ENCODE measurements at regions not wholly inside any gene's neighbourhood (a gene's known extent, or its start where the extent isn't known, plus 50 kb on each side); places are given as distances from the start of the nearest gene placed in this dataset.

DNA sequence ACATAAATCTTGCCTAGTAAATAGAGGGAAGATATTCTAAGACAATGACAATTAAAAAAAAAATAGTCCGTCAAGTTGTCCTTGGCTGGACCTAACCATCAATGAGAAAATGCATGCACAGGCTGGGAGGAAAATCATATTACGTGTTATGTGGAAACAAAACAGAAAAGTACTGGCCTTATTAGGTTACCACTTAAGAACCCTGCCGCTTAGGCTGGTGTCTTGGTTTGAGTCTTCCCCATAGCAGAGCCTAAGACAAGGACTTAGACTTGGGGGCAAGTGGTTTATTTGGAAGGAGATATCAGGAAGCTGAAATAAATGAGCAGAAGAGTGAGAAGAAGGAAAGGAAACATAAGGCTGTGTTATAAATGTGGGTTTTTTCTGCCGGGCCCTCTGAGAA is 186.4 kb downstream of the MRPL39 start:
- Histone ChIP-seq H3K27me3 (ENCODE audit: control insufficient read depth, insufficient read depth, low read length) (no peaks in the 10 kb centered on the region), H3K9ac (ENCODE audit: low read depth, low read length) (no peak overlapping the region), H3K4me1 (ENCODE audit: control insufficient read depth, insufficient read depth, low read length) (no peaks in the 10 kb centered on the region), H3K9me3 (ENCODE audit: control insufficient read depth, insufficient read depth, low read length) (no peaks in the 10 kb centered on the region), H3K4me3 (ENCODE audit: low read depth, low read length) (no peak overlapping the region), H3K36me3 (ENCODE audit: control insufficient read depth, insufficient read depth, low read length) (no peaks in the 10 kb centered on the region)

DNA sequence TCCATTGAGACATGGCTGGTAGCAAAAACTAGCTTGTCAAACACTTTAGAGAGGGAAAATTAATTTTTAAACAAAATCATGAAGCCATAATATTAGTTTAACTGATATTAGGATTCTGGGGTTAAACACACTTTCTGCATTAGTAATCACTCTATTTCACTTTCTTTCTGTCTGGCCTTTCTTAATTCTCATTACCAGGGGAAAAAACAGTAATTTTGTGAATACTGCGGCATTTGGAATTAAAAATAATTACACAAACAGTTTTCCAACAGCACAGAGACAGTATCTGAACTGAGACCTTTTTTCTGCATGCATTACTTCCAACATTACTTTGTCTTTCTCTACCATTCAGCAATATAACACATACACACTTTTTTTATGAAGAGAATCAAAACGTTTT is 190.6 kb downstream of the MRPL39 start:
- no peak overlapping the region for H3K9ac ChIP-seq (ENCODE audit: low read depth, low read length)
- no peaks in the 10 kb centered on the region for H3K9me3 ChIP-seq (ENCODE audit: control insufficient read depth, insufficient read depth, low read length)
- H3K27me3 ChIP-seq (ENCODE audit: control insufficient read depth, insufficient read depth, low read length), result no peaks in the 10 kb centered on the region
- no peaks in the 10 kb centered on the region for H3K36me3 ChIP-seq (ENCODE audit: control insufficient read depth, insufficient read depth, low read length)
- no peaks in the 10 kb centered on the region for H3K4me1 ChIP-seq (ENCODE audit: control insufficient read depth, insufficient read depth, low read length)
- H3K4me3 ChIP-seq (ENCODE audit: low read depth, low read length), result no peak overlapping the region

DNA sequence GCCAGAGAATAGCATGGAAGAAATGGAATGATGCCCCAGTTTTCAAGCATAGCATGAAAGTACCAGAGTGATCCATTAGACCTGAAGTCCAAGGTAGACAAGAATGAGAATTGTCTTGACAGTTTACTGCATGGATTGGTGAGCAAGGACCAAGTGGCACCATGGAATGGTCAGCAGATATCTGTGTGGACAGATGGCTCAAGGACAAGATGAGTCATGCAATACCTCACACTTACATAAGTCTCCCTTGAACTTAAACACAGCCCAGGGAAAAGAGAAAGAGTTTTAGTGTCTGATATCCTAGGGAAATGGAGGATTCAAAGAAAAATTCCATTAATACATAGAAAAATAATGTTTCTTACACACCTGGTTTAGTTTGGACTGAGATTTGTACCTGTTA is 195.2 kb downstream of the MRPL39 start:
- H3K9me3 ChIP-seq (ENCODE audit: control insufficient read depth, insufficient read depth, low read length), result no peaks in the 10 kb centered on the region
- H3K9ac ChIP-seq (ENCODE audit: low read depth, low read length), result no peak overlapping the region
- no peaks in the 10 kb centered on the region for H3K36me3 ChIP-seq (ENCODE audit: control insufficient read depth, insufficient read depth, low read length)
- no peaks in the 10 kb centered on the region for H3K27me3 ChIP-seq (ENCODE audit: control insufficient read depth, insufficient read depth, low read length)
- no peak overlapping the region for H3K4me3 ChIP-seq (ENCODE audit: low read depth, low read length)
- no peaks in the 10 kb centered on the region for H3K4me1 ChIP-seq (ENCODE audit: control insufficient read depth, insufficient read depth, low read length)

DNA sequence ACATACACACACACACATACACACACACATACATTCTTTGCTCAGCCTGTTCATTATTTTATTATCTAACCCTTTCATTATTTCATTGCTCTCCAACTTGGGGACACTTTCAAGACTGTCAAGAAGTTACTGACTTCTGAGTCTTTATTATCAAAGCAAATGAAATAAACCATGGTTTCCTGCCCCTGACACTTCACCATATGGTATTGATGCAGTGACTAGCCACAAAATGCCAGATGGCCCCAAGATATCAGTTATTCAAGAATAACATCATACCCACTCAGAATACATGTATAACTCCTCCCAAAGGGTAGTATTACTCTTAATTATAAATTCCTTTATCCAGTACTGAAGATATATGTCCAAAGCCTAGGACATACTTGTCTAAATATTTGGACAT is 197.3 kb downstream of the MRPL39 start:
- Histone ChIP-seq H3K4me1 (ENCODE audit: control insufficient read depth, insufficient read depth, low read length) (no peaks in the 10 kb centered on the region), H3K9me3 (ENCODE audit: control insufficient read depth, insufficient read depth, low read length) (no peaks in the 10 kb centered on the region), H3K9ac (ENCODE audit: low read depth, low read length) (no peak overlapping the region), H3K27me3 (ENCODE audit: control insufficient read depth, insufficient read depth, low read length) (no peaks in the 10 kb centered on the region), H3K4me3 (ENCODE audit: low read depth, low read length) (no peak overlapping the region), H3K36me3 (ENCODE audit: control insufficient read depth, insufficient read depth, low read length) (no peaks in the 10 kb centered on the region)

DNA sequence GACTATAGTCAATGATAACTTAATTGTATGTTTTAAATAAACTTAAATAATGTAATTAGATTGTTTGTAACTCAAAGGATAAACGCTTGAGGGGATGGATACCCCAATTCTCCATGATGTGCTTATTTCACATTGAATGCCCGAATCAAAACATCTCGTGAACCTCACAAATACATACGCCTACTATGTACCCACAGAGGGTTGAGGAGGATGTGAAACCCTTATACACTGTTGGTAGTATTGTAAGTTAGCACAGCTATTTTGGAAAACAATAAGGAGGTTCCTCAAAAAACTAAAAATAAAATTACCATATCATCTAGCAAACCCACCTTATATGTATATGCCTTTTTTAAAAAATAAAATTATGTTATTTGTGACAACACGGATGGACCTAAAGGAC is 198.6 kb downstream of the MRPL39 start:
- H3K36me3 ChIP-seq (ENCODE audit: control insufficient read depth, insufficient read depth, low read length), result no peaks in the 10 kb centered on the region
- no peaks in the 10 kb centered on the region for H3K9me3 ChIP-seq (ENCODE audit: control insufficient read depth, insufficient read depth, low read length)
- no peak overlapping the region for H3K4me3 ChIP-seq (ENCODE audit: low read depth, low read length)
- no peaks in the 10 kb centered on the region for H3K27me3 ChIP-seq (ENCODE audit: control insufficient read depth, insufficient read depth, low read length)
- H3K9ac ChIP-seq (ENCODE audit: low read depth, low read length), result no peak overlapping the region
- H3K4me1 ChIP-seq (ENCODE audit: control insufficient read depth, insufficient read depth, low read length), result no peaks in the 10 kb centered on the region

DNA sequence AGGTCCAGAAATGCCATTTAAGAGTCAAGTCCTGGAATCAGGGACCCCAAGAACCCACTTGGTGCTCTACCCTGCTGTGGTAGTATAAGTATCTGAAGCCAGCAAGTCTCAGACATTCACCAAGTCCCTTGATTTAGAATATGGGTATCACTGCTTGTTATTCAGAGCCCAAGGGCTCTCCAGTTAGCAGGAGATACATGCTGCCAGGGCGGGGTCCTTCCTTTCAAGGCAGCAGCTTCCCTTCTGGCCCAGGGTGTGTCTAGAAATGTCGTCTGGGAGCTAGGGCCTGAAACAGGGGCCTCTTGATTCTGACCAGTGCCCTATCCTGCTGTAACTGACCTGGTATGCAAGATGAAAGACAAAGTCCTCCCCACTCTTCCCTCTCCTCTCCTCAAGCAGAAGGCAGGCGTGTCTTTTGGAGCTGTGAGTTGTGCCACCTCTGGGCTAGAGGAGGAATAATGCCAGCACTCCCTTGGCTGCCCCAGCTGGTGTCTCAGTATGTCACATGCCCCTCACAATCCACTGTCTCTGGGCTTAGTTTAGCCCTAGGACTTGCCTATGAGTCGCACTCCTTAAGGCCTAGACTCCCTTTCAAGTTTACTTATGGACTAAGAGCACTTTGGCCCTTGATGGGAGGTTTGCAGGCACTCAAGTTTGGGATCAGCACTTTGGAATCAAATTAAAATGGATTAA is 200.2 kb downstream of the MRPL39 start:
- no peaks in the 10 kb centered on the region for H3K27me3 ChIP-seq (ENCODE audit: control insufficient read depth, insufficient read depth, low read length)
- H3K36me3 ChIP-seq (ENCODE audit: control insufficient read depth, insufficient read depth, low read length), result no peaks in the 10 kb centered on the region
- H3K9ac ChIP-seq (ENCODE audit: low read depth, low read length), result no peak overlapping the region
- H3K4me3 ChIP-seq (ENCODE audit: low read depth, low read length), result no peak overlapping the region
- H3K9me3 ChIP-seq (ENCODE audit: control insufficient read depth, insufficient read depth, low read length), result no peaks in the 10 kb centered on the region
- no peaks in the 10 kb centered on the region for H3K4me1 ChIP-seq (ENCODE audit: control insufficient read depth, insufficient read depth, low read length)

DNA sequence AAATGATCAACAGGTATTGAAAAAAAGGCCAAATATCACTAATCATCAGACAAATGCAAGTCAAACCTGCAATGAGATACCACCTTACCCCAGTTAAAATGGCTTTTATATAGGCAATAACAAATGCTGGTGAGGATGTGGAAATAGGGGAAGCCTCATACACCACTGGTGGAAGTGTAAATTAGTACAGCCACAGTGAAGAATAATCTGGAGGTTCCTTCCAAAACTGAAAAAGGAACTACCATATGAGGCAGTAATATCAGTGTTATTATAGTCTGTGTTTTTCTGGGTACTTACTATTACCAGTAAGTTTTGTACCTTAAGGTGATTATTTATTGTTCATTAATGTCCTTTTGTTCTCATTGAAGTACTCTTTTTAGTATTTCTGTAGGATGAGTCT is 201.3 kb downstream of the MRPL39 start:
- Histone ChIP-seq H3K9me3 (ENCODE audit: control insufficient read depth, insufficient read depth, low read length) (no peaks in the 10 kb centered on the region), H3K36me3 (ENCODE audit: control insufficient read depth, insufficient read depth, low read length) (no peaks in the 10 kb centered on the region), H3K27me3 (ENCODE audit: control insufficient read depth, insufficient read depth, low read length) (no peaks in the 10 kb centered on the region), H3K4me3 (ENCODE audit: low read depth, low read length) (no peak overlapping the region), H3K4me1 (ENCODE audit: control insufficient read depth, insufficient read depth, low read length) (no peaks in the 10 kb centered on the region), H3K9ac (ENCODE audit: low read depth, low read length) (no peak overlapping the region)

DNA sequence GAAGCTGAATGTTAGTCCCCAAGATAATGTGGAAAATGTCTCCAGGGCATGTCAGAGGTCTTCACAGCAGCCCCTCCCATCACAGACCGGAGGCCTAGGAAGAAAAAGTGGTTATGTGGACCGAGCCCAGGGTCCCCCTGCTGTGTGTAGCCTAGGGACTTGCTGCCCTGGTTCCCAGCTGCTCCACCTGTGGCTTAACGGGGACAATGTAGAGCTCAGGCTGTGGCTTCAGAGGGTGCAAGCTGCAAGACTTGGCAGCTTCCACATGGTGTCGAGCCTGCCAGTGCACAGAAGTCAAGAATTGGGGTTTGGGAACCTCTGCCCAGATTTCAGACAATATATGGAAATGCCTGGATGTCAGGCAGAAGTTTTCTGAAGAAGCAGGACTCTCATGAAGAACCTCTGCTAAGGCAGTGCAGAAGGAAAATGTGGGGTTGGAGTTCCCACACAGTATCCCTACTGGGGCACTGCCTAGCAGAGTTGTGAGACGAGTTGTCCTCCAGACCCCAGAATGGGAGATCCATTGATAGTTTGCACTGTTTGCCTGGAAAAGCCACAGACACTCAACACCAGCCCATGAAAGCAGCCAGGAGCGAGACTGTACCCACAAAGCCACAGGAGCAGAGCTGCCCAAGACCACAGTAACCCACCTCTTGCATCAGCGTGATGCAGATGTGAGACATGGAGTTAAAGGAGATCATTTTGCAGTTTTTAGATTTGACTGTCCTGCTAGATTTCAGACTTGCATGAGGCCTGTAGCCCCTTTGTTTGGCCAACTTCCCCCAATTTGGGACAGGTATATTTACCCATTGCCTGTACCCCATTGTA is 204.9 kb downstream of the MRPL39 start:
- no peak overlapping the region for H3K4me3 ChIP-seq (ENCODE audit: low read depth, low read length)
- no peaks in the 10 kb centered on the region for H3K27me3 ChIP-seq (ENCODE audit: control insufficient read depth, insufficient read depth, low read length)
- no peaks in the 10 kb centered on the region for H3K9me3 ChIP-seq (ENCODE audit: control insufficient read depth, insufficient read depth, low read length)
- no peaks in the 10 kb centered on the region for H3K36me3 ChIP-seq (ENCODE audit: control insufficient read depth, insufficient read depth, low read length)
- no peak overlapping the region for H3K9ac ChIP-seq (ENCODE audit: low read depth, low read length)
- no peaks in the 10 kb centered on the region for H3K4me1 ChIP-seq (ENCODE audit: control insufficient read depth, insufficient read depth, low read length)

DNA sequence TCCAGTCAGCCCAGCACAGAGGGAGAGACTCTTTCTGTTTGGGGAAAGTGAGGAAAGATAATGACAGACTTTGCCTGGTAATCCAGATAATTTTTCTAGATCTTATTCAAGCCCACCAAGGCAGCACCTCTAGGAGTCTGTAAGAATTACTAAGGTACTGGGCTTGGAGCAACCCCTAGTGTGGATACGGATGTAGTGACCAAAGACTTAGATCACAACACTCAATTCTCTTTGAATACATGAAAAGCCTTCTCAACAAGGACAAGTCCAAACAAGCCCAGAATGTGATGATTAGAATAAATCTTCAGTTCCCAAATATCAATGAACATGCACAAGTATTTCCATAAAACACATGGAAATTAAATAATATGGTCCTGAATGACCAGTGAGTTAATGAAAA is 206.9 kb downstream of the MRPL39 start:
- no peaks in the 10 kb centered on the region for H3K27me3 ChIP-seq (ENCODE audit: control insufficient read depth, insufficient read depth, low read length)
- no peaks in the 10 kb centered on the region for H3K36me3 ChIP-seq (ENCODE audit: control insufficient read depth, insufficient read depth, low read length)
- no peaks in the 10 kb centered on the region for H3K4me1 ChIP-seq (ENCODE audit: control insufficient read depth, insufficient read depth, low read length)
- H3K9me3 ChIP-seq (ENCODE audit: control insufficient read depth, insufficient read depth, low read length), result no peaks in the 10 kb centered on the region
- no peak overlapping the region for H3K4me3 ChIP-seq (ENCODE audit: low read depth, low read length)
- no peak overlapping the region for H3K9ac ChIP-seq (ENCODE audit: low read depth, low read length)

DNA sequence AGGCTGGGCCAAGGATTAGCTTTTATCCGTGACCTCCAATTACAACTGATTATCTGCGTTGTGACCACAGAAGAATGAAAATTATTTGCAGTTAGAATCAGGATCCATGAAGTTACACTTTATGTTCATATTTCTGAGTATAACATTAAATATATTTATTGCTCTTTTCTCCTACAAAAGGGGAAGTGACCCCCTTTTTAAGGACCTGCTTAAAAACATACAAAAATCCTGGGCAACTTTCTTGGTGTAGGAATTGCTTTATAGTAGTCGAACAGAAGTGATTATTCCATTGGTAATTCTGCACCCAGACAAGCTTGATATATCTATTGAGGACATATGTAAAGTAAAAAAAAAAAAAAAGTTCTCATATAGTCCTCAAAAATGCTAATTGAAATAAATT is 208.7 kb downstream of the MRPL39 start:
- H3K4me3 ChIP-seq (ENCODE audit: low read depth, low read length), result no peak overlapping the region
- no peaks in the 10 kb centered on the region for H3K4me1 ChIP-seq (ENCODE audit: control insufficient read depth, insufficient read depth, low read length)
- H3K27me3 ChIP-seq (ENCODE audit: control insufficient read depth, insufficient read depth, low read length), result no peaks in the 10 kb centered on the region
- H3K9ac ChIP-seq (ENCODE audit: low read depth, low read length), result no peak overlapping the region
- no peaks in the 10 kb centered on the region for H3K9me3 ChIP-seq (ENCODE audit: control insufficient read depth, insufficient read depth, low read length)
- H3K36me3 ChIP-seq (ENCODE audit: control insufficient read depth, insufficient read depth, low read length), result no peaks in the 10 kb centered on the region

DNA sequence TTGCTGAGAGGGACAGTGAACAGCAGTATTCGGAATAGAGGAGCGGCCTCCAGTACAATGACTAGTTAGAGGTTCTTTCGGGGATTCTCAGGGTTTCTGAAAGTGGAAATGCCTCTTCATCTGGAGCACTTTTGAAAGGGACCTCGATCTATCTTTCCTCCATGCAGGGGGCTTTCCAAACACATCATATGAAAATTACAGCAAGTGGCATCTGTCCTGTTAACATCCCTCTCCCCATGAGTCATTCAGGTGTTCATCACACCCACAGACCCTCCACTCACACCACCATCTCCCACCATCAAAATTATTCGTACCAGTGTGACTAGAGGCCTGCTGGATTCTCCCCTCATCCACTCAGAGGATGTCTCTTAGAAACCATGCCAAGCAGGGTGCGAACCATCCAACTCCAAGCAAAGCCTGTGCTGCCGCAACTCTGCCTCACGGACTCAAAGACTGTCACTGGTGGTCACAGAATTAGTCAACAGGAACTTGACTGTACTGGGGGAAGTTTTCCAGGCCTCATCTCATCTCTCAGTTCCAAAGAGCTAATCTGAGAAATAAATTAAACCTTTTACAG is 211.1 kb downstream of the MRPL39 start:
- no peaks in the 10 kb centered on the region for H3K36me3 ChIP-seq (ENCODE audit: control insufficient read depth, insufficient read depth, low read length)
- no peaks in the 10 kb centered on the region for H3K27me3 ChIP-seq (ENCODE audit: control insufficient read depth, insufficient read depth, low read length)
- H3K4me1 ChIP-seq (ENCODE audit: control insufficient read depth, insufficient read depth, low read length), result no peaks in the 10 kb centered on the region
- H3K9ac ChIP-seq (ENCODE audit: low read depth, low read length), result no peak overlapping the region
- no peaks in the 10 kb centered on the region for H3K9me3 ChIP-seq (ENCODE audit: control insufficient read depth, insufficient read depth, low read length)
- no peak overlapping the region for H3K4me3 ChIP-seq (ENCODE audit: low read depth, low read length)

DNA sequence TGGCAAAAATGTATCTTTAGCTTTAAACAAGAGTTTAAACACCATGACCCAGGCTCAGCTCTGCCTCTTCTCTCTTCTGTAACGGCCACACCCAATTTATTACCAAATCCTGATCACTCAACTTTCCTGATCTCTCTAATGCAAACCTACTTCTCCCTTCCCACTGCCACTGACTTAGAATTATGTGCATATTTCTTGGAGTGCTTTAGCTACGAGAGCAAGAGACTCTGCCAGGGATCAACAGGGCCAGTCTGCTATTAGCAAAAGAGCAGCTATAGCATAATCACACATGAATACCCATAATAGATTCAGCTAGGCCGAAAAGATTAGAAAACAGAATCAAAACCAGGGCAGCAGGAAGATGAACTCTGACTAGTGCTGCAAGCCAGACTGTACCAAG is 215.5 kb downstream of the MRPL39 start:
- Histone ChIP-seq H3K4me3 (ENCODE audit: low read depth, low read length) (no peak overlapping the region), H3K27me3 (ENCODE audit: control insufficient read depth, insufficient read depth, low read length) (no peaks in the 10 kb centered on the region), H3K9ac (ENCODE audit: low read depth, low read length) (no peak overlapping the region), H3K4me1 (ENCODE audit: control insufficient read depth, insufficient read depth, low read length) (peaks cover 3% of the 10 kb centered on the region), H3K36me3 (ENCODE audit: control insufficient read depth, insufficient read depth, low read length) (no peaks in the 10 kb centered on the region), H3K9me3 (ENCODE audit: control insufficient read depth, insufficient read depth, low read length) (no peaks in the 10 kb centered on the region)
